HepG2 (cell line): ENCODE measurements at regions not wholly inside any gene's neighbourhood (a gene's known extent, or its start where the extent isn't known, plus 50 kb on each side); places are given as distances from the start of the nearest gene placed in this dataset.

ENCODE experiments used
- ATAC-seq: fragments of 200-7000 bp; cut with Tn5 transposase; 3 replicates; pipeline ENCODE4 v1.9.1; 2020; ENCODE audit warnings: mild to moderate bottlenecking, moderate library complexity
- BruUV-seq: library from RNA; stranded (reverse); fragments of 400-500 nt; replicated peaks from 2 replicates; lab custom pipeline; 2021; lab: Mats Ljungman, UMichigan
- CTCF ChIA-PET: fragments of 300-600 bp; formaldehyde crosslinking; extraction: SDS; loops from one replicate; lab custom pipeline; 2021; ENCODE audit warnings: low total read pairs, inconsistent platforms, low intra/inter-chr PET ratio; lab: Yijun Ruan, JAX
- POLR2A ChIA-PET: fragments of 350-600 bp; sonication (Branson Sonifier 250); formaldehyde crosslinking; loops from one replicate; lab custom pipeline; 2020; ENCODE audit warnings: antibody characterized with exemption, inconsistent platforms; lab: Yijun Ruan, JAX
- DNase-seq: peaks from one replicate; pipeline ENCODE4 v3.0.0-alpha.2; 2015; ENCODE audit warnings: low spot score
- FAIRE-seq: peaks from 3 replicates; lab custom pipeline; 2011; peaks lifted over from hg19 to GRCh38; lab: Jason Lieb, UNC
- H2AFZ ChIP-seq: one replicate; pipeline ENCODE4 v1.6.1; 2011; ENCODE audit warnings: low read length, inconsistent platforms
- H3K27ac ChIP-seq: fragments of 300-600 bp; 3 replicates; pipeline ENCODE4 v1.8.0; 2011; ENCODE audit warnings: mixed run types, mild to moderate bottlenecking, mixed read lengths, low read length, inconsistent platforms; ENCODE audit not compliant: insufficient read depth; ENCODE audit errors: extremely low read length
- H3K27me3 ChIP-seq, 2 experiments: fragments of 200-600 bp in 1 of 2; 2 replicates in 1 of 2; 3 replicates in 1 of 2; pipeline versions ENCODE4 v1.6.0 to v1.8.0; 2011; ENCODE audit warnings: low read length in 2 of 2, mild to moderate bottlenecking in 2 of 2, moderate library complexity in 2 of 2, inconsistent platforms in 1 of 2; ENCODE audit not compliant: insufficient read depth in 2 of 2, control insufficient read depth in 1 of 2
- H3K36me3 ChIP-seq, 2 experiments: fragments of 200-600 bp in 1 of 2; replicated peaks in 1 of 2; 2 replicates in 1 of 2; 3 replicates in 1 of 2; pipeline versions ENCODE4 v1.5.1 to v1.8.0; 2011; ENCODE audit warnings: low read length in 2 of 2, inconsistent platforms in 1 of 2; ENCODE audit not compliant: insufficient read depth in 2 of 2, control insufficient read depth in 1 of 2
- H3K4me1 ChIP-seq: 2 replicates; pipeline ENCODE4 v1.5.1; 2012; ENCODE audit warnings: low read length, inconsistent platforms; ENCODE audit not compliant: insufficient read depth
- H3K4me2 ChIP-seq: 2 replicates; pipeline ENCODE4 v1.6.0; 2011; ENCODE audit warnings: low read depth, low read length, inconsistent platforms
- H3K4me3 ChIP-seq, 3 experiments: fragments of 200-600 bp in 1 of 3; sonication (generic), shearing (Covaris generic) in 1 of 3; replicated peaks in 1 of 3; 2 replicates each; pipeline ENCODE4 v1.5.1; 2011 to 2016; ENCODE audit warnings: low read length in 3 of 3, inconsistent platforms in 2 of 3, low read depth in 2 of 3, mild to moderate bottlenecking in 2 of 3, control low read depth in 1 of 3, mixed read lengths in 1 of 3; ENCODE audit not compliant: insufficient read depth in 1 of 3
- H3K79me2 ChIP-seq: one replicate; pipeline ENCODE4 v1.6.1; 2011; ENCODE audit warnings: low read length, inconsistent platforms; ENCODE audit not compliant: insufficient read depth
- H3K9ac ChIP-seq: 2 replicates; pipeline ENCODE4 v1.6.0; 2011; ENCODE audit warnings: mild to moderate bottlenecking, low read depth, low read length, inconsistent platforms; ENCODE audit not compliant: insufficient read depth
- H3K9me3 ChIP-seq: 2 replicates; pipeline ENCODE4 v1.5.1; 2012; ENCODE audit warnings: mild to moderate bottlenecking, low read length
- H4K20me1 ChIP-seq: 2 replicates; pipeline ENCODE4 v1.6.0; 2011; ENCODE audit warnings: inconsistent platforms, mild to moderate bottlenecking, low read length, moderate library complexity; ENCODE audit not compliant: insufficient read depth
- CBX5 ChIP-seq: sonication (generic); formaldehyde crosslinking; IDR thresholded peaks from 2 replicates; pipeline ENCODE4 v1.4.0; 2020; ENCODE audit warnings: missing genetic modification reagents, borderline replicate concordance
- CCDC6 ChIP-seq: sonication (generic); formaldehyde crosslinking; IDR thresholded peaks from 2 replicates; pipeline ENCODE4 v1.8.1; 2022; ENCODE audit warnings: mild to moderate bottlenecking, missing genetic modification reagents, moderate library complexity
- NBN ChIP-seq: fragments of 450-650 bp; conservative IDR thresholded peaks from 2 replicates; pipeline ENCODE4 v1.6.1; 2017
- PAF1 ChIP-seq: IDR thresholded peaks from 2 replicates; pipeline ENCODE4 v1.6.1; 2016; ENCODE audit warnings: missing genetic modification reagents, missing compliant biosample characterization
- SALL1 ChIP-seq: sonication (generic); formaldehyde crosslinking; IDR thresholded peaks from 2 replicates; pipeline ENCODE4 v1.8.0; 2022; ENCODE audit warnings: mild to moderate bottlenecking, missing genetic modification reagents
- TBX3 ChIP-seq: fragments of 450-650 bp; IDR thresholded peaks from 2 replicates; pipeline ENCODE4 v1.6.1; 2017; ENCODE audit warnings: antibody characterized with exemption, mild to moderate bottlenecking, inconsistent platforms, borderline replicate concordance
- ZSCAN22 ChIP-seq: sonication (generic); formaldehyde crosslinking; IDR thresholded peaks from 2 replicates; pipeline ENCODE4 v1.4.0; 2020; ENCODE audit warnings: mild to moderate bottlenecking, missing genetic modification reagents
- WGBS: methylation state at CpG from one replicate; pipeline ENCODE4 v1.1.6; 2017; ENCODE audit warnings: low lambda C conversion rate; 5-methylcytosine and 5-hydroxymethylcytosine counted together
- in situ Hi-C: cut with HindIII; loops from 2 replicates; pipeline ENCODE4 v1.10.0; 2017; ENCODE audit warnings: low pct_unique_long_range_greater_than_20kb; ENCODE audit not compliant: extremely low pct_ligation_motif_present
- intact Hi-C: fragments of 100-400 bp; cut with micrococcal nuclease; formaldehyde crosslinking; loops from one replicate; pipeline ENCODE4 v1.10.0; 2022; ENCODE audit not compliant: unreplicated experiment
- TF ChIP-seq, protein P1 (sequence below): sonication (generic); formaldehyde crosslinking; IDR thresholded peaks from 2 replicates; pipeline ENCODE4 v1.5.0; 2020; ENCODE audit warnings: mild to moderate bottlenecking, missing genetic modification reagents, borderline replicate concordance
- TF ChIP-seq, protein P2 (sequence below), 2 experiments: fragments of 450-650 bp in 1 of 2; sonication (generic) in 1 of 2; formaldehyde crosslinking; IDR thresholded peaks; 2 replicates each; pipeline versions ENCODE4 v1.5.0 to v1.8.0; 2020 to 2022; ENCODE audit warnings: mild to moderate bottlenecking in 1 of 2, missing genetic modification reagents in 1 of 2
- TF ChIP-seq, protein P3 (sequence below): sonication (generic); formaldehyde crosslinking; IDR thresholded peaks from 2 replicates; pipeline ENCODE4 v1.4.0; 2020; ENCODE audit warnings: mild to moderate bottlenecking, missing genetic modification reagents

DNA sequence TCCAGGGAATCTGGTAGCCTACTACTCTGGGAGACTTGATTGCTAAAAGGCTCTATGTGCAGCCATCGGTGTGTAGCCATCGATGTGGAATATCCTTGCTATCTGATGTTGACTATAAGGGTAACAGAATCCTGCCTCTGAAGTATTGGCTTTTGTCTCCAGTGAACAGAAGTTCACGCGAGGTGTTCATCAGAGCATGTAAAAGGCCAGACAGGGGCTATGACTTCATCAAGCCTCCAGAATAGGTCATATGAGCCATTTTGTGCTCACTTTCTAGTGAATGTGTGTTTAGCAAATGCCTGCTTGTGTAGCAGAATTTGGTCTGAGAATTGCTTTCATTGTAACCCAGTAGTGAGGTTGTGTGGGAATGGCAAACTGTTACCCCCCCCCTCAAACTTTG is 66.8 kb upstream of the RAD23B start:
- ATAC-seq (no peak), FAIRE-seq (no peak), DNase-seq (no peak)
- CTCF ChIA-PET: no interaction called here
- Histone ChIP-seq H3K27ac (no peak overlapping the region), H2AFZ (no peak overlapping the region), H3K9me3 (no peaks in the 10 kb centered on the region), H3K4me2 (no peak overlapping the region), H3K79me2 (no peaks in the 10 kb centered on the region), H3K4me1 (peaks cover 33% of the 10 kb centered on the region), H3K36me3 (no peaks in the 10 kb centered on the region), H3K27me3 (no peaks in the 10 kb centered on the region), H3K4me3 (no peak overlapping the region), H3K9ac (no peak overlapping the region), H4K20me1 (no peaks in the 10 kb centered on the region)
- intact Hi-C loops: no loop called here
- TF ChIP-seq ZSCAN22 (CRISPR knock-in tag): no peak
- no peak for TF ChIP-seq CCDC6
- no peak for TF ChIP-seq SALL1 (CRISPR knock-in tag)
- no peak for TF ChIP-seq NBN
- no peak for TF ChIP-seq CBX5 (CRISPR knock-in tag)
- no peak for TF ChIP-seq TBX3
- TF ChIP-seq, protein P1, sequence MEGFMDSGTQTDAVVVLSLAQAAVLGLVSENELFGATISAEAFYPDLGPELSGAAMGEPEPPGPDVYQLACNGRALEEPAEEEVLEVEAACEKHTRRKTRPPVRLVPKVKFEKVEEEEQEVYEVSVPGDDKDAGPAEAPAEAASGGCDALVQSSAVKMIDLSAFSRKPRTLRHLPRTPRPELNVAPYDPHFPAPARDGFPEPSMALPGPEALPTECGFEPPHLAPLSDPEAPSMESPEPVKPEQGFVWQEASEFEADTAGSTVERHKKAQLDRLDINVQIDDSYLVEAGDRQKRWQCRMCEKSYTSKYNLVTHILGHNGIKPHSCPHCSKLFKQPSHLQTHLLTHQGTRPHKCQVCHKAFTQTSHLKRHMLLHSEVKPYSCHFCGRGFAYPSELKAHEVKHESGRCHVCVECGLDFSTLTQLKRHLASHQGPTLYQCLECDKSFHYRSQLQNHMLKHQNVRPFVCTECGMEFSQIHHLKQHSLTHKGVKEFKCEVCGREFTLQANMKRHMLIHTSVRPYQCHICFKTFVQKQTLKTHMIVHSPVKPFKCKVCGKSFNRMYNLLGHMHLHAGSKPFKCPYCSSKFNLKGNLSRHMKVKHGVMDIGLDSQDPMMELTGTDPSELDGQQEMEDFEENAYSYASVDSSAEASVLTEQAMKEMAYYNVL (CRISPR knock-in tag): no peak
- TF ChIP-seq PAF1 (CRISPR knock-in tag): no peak
- TF ChIP-seq, protein P2, sequence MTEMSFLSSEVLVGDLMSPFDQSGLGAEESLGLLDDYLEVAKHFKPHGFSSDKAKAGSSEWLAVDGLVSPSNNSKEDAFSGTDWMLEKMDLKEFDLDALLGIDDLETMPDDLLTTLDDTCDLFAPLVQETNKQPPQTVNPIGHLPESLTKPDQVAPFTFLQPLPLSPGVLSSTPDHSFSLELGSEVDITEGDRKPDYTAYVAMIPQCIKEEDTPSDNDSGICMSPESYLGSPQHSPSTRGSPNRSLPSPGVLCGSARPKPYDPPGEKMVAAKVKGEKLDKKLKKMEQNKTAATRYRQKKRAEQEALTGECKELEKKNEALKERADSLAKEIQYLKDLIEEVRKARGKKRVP (CRISPR knock-in tag; IDR thresholded peaks at IDR 0.05): no peak
- TF ChIP-seq, protein P3, sequence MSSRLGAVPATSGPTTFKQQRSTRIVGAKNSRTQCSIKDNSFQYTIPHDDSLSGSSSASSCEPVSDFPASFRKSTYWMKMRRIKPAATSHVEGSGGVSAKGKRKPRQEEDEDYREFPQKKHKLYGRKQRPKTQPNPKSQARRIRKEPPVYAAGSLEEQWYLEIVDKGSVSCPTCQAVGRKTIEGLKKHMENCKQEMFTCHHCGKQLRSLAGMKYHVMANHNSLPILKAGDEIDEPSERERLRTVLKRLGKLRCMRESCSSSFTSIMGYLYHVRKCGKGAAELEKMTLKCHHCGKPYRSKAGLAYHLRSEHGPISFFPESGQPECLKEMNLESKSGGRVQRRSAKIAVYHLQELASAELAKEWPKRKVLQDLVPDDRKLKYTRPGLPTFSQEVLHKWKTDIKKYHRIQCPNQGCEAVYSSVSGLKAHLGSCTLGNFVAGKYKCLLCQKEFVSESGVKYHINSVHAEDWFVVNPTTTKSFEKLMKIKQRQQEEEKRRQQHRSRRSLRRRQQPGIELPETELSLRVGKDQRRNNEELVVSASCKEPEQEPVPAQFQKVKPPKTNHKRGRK (CRISPR knock-in tag): no peak
- no TSS peak for BruUV-seq
- whole genome bisulfite sequencing: 88% methylated on average over 4 of the region's 4 CpGs
- in situ Hi-C loops: no loop called here
- POLR2A ChIA-PET: no interaction called here
